DOHH2 (cell line): ENCODE measurements at regions not wholly inside any gene's neighbourhood (a gene's known extent, or its start where the extent isn't known, plus 50 kb on each side); places are given as distances from the start of the nearest gene placed in this dataset.

ENCODE experiments used
- CTCF ChIP-seq: fragments of 200-600 bp; sonication (generic); IDR thresholded peaks from one replicate; pipeline ENCODE4 v1.5.1; 2014; ENCODE audit warnings: antibody characterized with exemption, mild to moderate bottlenecking, low read depth, low read length; ENCODE audit not compliant: poor library complexity, severe bottlenecking
- EZH2phosphoT487 ChIP-seq: fragments of 200-600 bp; sonication (generic); IDR thresholded peaks from 2 replicates; pipeline ENCODE4 v1.6.1; 2017; ENCODE audit warnings: borderline replicate concordance, mild to moderate bottlenecking, antibody characterized with exemption, low read length, moderate library complexity, mixed read lengths

- TF ChIP-seq CTCF (no peak), EZH2phosphoT487 (no peak)
These were observed 617.4 kb upstream of the LRFN5 start for GRCh38 chr14:40989260-40989659.
